MCF 10A (cell line): ENCODE measurements at regions not wholly inside any gene's neighbourhood (a gene's known extent, or its start where the extent isn't known, plus 50 kb on each side); places are given as distances from the start of the nearest gene placed in this dataset.

Source experiments
- BruUV-seq: library from RNA; stranded (reverse); fragments of 400-500 nt; replicated peaks from 2 replicates; lab custom pipeline; 2021; lab: Mats Ljungman, UMichigan
- CTCF ChIA-PET: fragments of 300-600 bp; sonication (Branson Sonifier 250); formaldehyde crosslinking; extraction: SDS; loops from one replicate; lab custom pipeline; 2021; ENCODE audit warnings: antibody characterized with exemption, inconsistent platforms; lab: Yijun Ruan, JAX
- POLR2A ChIA-PET: fragments of 300-600, 350-650 bp; sonication (Branson Sonifier 250); formaldehyde crosslinking; extraction: SDS; loops from one replicate; lab custom pipeline; 2020; ENCODE audit warnings: antibody characterized with exemption, inconsistent platforms; lab: Yijun Ruan, JAX
- DNase-seq: peaks from one replicate; pipeline ENCODE4 v3.0.0-alpha.2; 2018; ENCODE audit not compliant: unreplicated experiment
- H3K27ac Mint-ChIP-seq: one replicate; pipeline ENCODE4 v1.8.0; 2022; ENCODE audit warnings: mild to moderate bottlenecking, low read depth, mixed read lengths; ENCODE audit not compliant: unreplicated experiment
- H3K27me3 Mint-ChIP-seq: one replicate; pipeline ENCODE4 v1.8.0; 2022; ENCODE audit warnings: mixed read lengths; ENCODE audit not compliant: insufficient read depth, unreplicated experiment
- H3K36me3 Mint-ChIP-seq: one replicate; pipeline ENCODE4 v1.8.0; 2022; ENCODE audit warnings: mild to moderate bottlenecking, moderate library complexity, mixed read lengths; ENCODE audit not compliant: insufficient read depth, unreplicated experiment
- H3K4me1 Mint-ChIP-seq: one replicate; pipeline ENCODE4 v1.8.0; 2022; ENCODE audit warnings: mixed read lengths; ENCODE audit not compliant: insufficient read depth, unreplicated experiment
- H3K4me3 Mint-ChIP-seq: one replicate; pipeline ENCODE4 v1.8.0; 2022; ENCODE audit warnings: mild to moderate bottlenecking, moderate library complexity, mixed read lengths; ENCODE audit not compliant: unreplicated experiment
- H3K9me3 Mint-ChIP-seq: one replicate; pipeline ENCODE4 v1.8.0; 2022; ENCODE audit warnings: mixed read lengths; ENCODE audit not compliant: unreplicated experiment
- intact Hi-C: fragments of 100-400 bp; cut with micrococcal nuclease; formaldehyde crosslinking; loops from 2 replicates; pipeline ENCODE4 v1.14.1; 2022
- TF ChIP-seq, protein P1 (sequence below): fragments of 200-600 bp; IDR thresholded peaks from one replicate; pipeline ENCODE4 v1.8.0; 2022; ENCODE audit warnings: antibody characterized with exemption, mild to moderate bottlenecking; ENCODE audit not compliant: unreplicated experiment

DNA sequence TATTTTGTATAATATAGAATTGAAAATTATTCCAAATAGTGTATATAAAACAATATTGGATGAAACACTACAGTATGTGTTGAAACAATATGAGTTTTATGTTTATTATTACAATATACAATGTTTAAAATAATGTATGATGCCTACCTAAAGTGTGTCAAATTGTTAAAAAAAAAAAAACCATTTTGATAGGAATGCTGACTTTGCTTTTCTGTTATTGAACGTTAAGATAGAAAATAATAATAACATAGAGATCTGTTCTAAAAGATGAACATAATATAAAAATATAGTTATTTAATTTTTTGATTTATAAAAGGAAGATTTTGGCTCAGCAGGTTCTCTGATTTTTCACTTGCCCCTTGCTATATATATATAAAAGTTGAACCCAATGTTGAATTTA, 474.6 kb upstream of the ATXN8OS start:
- intact Hi-C loops = no loop called here
- CTCF ChIA-PET = no interaction called here
- H3K4me3 Mint-ChIP-seq = no peak overlapping the region
- no peaks in the 10 kb centered on the region for H3K36me3 Mint-ChIP-seq
- H3K9me3 Mint-ChIP-seq = no peaks in the 10 kb centered on the region
- no peak overlapping the region for H3K27ac Mint-ChIP-seq
- H3K27me3 Mint-ChIP-seq = peaks cover 84% of the 10 kb centered on the region
- DNase-seq = no peak
- POLR2A ChIA-PET = no interaction called here
- TF ChIP-seq, protein P1, sequence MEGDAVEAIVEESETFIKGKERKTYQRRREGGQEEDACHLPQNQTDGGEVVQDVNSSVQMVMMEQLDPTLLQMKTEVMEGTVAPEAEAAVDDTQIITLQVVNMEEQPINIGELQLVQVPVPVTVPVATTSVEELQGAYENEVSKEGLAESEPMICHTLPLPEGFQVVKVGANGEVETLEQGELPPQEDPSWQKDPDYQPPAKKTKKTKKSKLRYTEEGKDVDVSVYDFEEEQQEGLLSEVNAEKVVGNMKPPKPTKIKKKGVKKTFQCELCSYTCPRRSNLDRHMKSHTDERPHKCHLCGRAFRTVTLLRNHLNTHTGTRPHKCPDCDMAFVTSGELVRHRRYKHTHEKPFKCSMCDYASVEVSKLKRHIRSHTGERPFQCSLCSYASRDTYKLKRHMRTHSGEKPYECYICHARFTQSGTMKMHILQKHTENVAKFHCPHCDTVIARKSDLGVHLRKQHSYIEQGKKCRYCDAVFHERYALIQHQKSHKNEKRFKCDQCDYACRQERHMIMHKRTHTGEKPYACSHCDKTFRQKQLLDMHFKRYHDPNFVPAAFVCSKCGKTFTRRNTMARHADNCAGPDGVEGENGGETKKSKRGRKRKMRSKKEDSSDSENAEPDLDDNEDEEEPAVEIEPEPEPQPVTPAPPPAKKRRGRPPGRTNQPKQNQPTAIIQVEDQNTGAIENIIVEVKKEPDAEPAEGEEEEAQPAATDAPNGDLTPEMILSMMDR = no peak
- BruUV-seq = no TSS peak
- no peaks in the 10 kb centered on the region for H3K4me1 Mint-ChIP-seq

- H3K4me3 Mint-ChIP-seq = no peak overlapping the region
Measured at GRCh38 chr13:69623973-69624372, 483.7 kb upstream of the ATXN8OS start.

GRCh38 chr13:69619651-69620050, 488.0 kb upstream of the ATXN8OS start:
- TF ChIP-seq, protein P1 = no peak
- BruUV-seq = no TSS peak

More at GRCh38 chr13:69623973-69624372, 483.7 kb upstream of the ATXN8OS start:
- Mint-ChIP-seq H3K36me3 (no peaks in the 10 kb centered on the region), H3K4me1 (no peaks in the 10 kb centered on the region), H3K27ac (no peak overlapping the region), H3K27me3 (peaks cover 49% of the 10 kb centered on the region), H3K9me3 (no peaks in the 10 kb centered on the region)
- intact Hi-C loops = no loop called here
- ChIA-PET POLR2A (no interaction called here), CTCF (no interaction called here)
- TF ChIP-seq, protein P1 = no peak
- no peak for DNase-seq
- BruUV-seq = no TSS peak

GRCh38 chr13:69618838-69619237, 488.8 kb upstream of the ATXN8OS start:
- intact Hi-C loops = no loop called here
- H3K4me1 Mint-ChIP-seq = no peaks in the 10 kb centered on the region
- H3K4me3 Mint-ChIP-seq = no peak overlapping the region
- no peaks in the 10 kb centered on the region for H3K36me3 Mint-ChIP-seq
- TF ChIP-seq, protein P1 = no peak
- CTCF ChIA-PET = no interaction called here
- POLR2A ChIA-PET = no interaction called here
- BruUV-seq = no TSS peak
- DNase-seq = no peak
- no peaks in the 10 kb centered on the region for H3K9me3 Mint-ChIP-seq
- peaks cover 32% of the 10 kb centered on the region for H3K27me3 Mint-ChIP-seq
- H3K27ac Mint-ChIP-seq = no peak overlapping the region

More at GRCh38 chr13:69619651-69620050, 488.0 kb upstream of the ATXN8OS start:
- Mint-ChIP-seq H3K27ac (no peak overlapping the region), H3K27me3 (peaks cover 24% of the 10 kb centered on the region), H3K4me1 (no peaks in the 10 kb centered on the region), H3K4me3 (no peak overlapping the region), H3K36me3 (no peaks in the 10 kb centered on the region), H3K9me3 (no peaks in the 10 kb centered on the region)
- no peak for DNase-seq
- intact Hi-C loops = no loop called here
- POLR2A ChIA-PET = no interaction called here
- CTCF ChIA-PET = no interaction called here
